ENCODE measurements at regions not wholly inside any gene's neighbourhood (a gene's known extent, or its start where the extent isn't known, plus 50 kb on each side); places are given as distances from the start of the nearest gene placed in this dataset.

- H3K27ac Mint-ChIP-seq: no peak overlapping the region
- no peak for ATAC-seq
- DNase-seq (ENCODE audit: low spot score in 2 of 2): no peak
- H3K9me3 Mint-ChIP-seq: no peaks in the 10 kb centered on the region
- no peaks in the 10 kb centered on the region for H3K36me3 Mint-ChIP-seq
Observed at GRCh38 chr18:78768656-78769501, 210.7 kb upstream of the SALL3 start.

GRCh38 chr18:78769502-78770105 lies 210.0 kb upstream of the SALL3 start:
- ATAC-seq: no peak

GRCh38 chr18:78770139-78770822 lies 209.3 kb upstream of the SALL3 start:
- H3K36me3 Mint-ChIP-seq: no peaks in the 10 kb centered on the region
- no peak for DNase-seq (ENCODE audit: low spot score in 2 of 2)
- no peak for ATAC-seq
- no peak overlapping the region for H3K27ac Mint-ChIP-seq
- H3K9me3 Mint-ChIP-seq: no peaks in the 10 kb centered on the region

More at GRCh38 chr18:78769502-78770105, 210.0 kb upstream of the SALL3 start:
- DNase-seq (ENCODE audit: low spot score in 2 of 2): no peak
- Mint-ChIP-seq H3K27ac (no peak overlapping the region), H3K9me3 (no peaks in the 10 kb centered on the region), H3K36me3 (no peaks in the 10 kb centered on the region)

GRCh38 chr18:78770823-78771139 lies 208.8 kb upstream of the SALL3 start:
- H3K36me3 Mint-ChIP-seq: no peaks in the 10 kb centered on the region
- ATAC-seq: no peak
- no peaks in the 10 kb centered on the region for H3K9me3 Mint-ChIP-seq

GRCh38 chr18:78771496-78772359 lies 207.9 kb upstream of the SALL3 start:
- DNase-seq (ENCODE audit: low spot score in 2 of 2) (no peak), ATAC-seq (no peak)
- Mint-ChIP-seq H3K36me3 (no peaks in the 10 kb centered on the region), H3K27ac (no peak overlapping the region), H3K9me3 (no peaks in the 10 kb centered on the region)

More at GRCh38 chr18:78770823-78771139, 208.8 kb upstream of the SALL3 start:
- no peak for DNase-seq (ENCODE audit: low spot score in 2 of 2)
- H3K27ac Mint-ChIP-seq: no peak overlapping the region

- ATAC-seq (no peak), DNase-seq (ENCODE audit: low spot score in 2 of 2) (no peak)
- Mint-ChIP-seq H3K9me3 (no peaks in the 10 kb centered on the region), H3K36me3 (no peaks in the 10 kb centered on the region), H3K27ac (no peak overlapping the region)
Observed at GRCh38 chr18:78772360-78773302, 207.0 kb upstream of the SALL3 start.

GRCh38 chr18:78773303-78773755 lies 206.3 kb upstream of the SALL3 start:
- Mint-ChIP-seq H3K27ac (no peak overlapping the region), H3K9me3 (no peaks in the 10 kb centered on the region), H3K36me3 (no peaks in the 10 kb centered on the region)
- ATAC-seq (no peak), DNase-seq (ENCODE audit: low spot score in 2 of 2) (no peak)

- DNase-seq (ENCODE audit: low spot score in 2 of 2): no peak
- no peak for ATAC-seq
- no peaks in the 10 kb centered on the region for H3K9me3 Mint-ChIP-seq
- H3K27ac Mint-ChIP-seq: no peak overlapping the region
- no peaks in the 10 kb centered on the region for H3K36me3 Mint-ChIP-seq
Observed at GRCh38 chr18:78773819-78774218, 205.8 kb upstream of the SALL3 start.

- no peak overlapping the region for H3K27ac Mint-ChIP-seq
- no peaks in the 10 kb centered on the region for H3K9me3 Mint-ChIP-seq
- DNase-seq (ENCODE audit: low spot score in 2 of 2) (no peak), ATAC-seq (no peak)
- no peaks in the 10 kb centered on the region for H3K36me3 Mint-ChIP-seq
Observed at GRCh38 chr18:78774741-78775141, 204.9 kb upstream of the SALL3 start.

GRCh38 chr18:78776151-78776550 lies 203.5 kb upstream of the SALL3 start:
- DNase-seq (ENCODE audit: low spot score in 2 of 2): no peak
- Mint-ChIP-seq H3K27ac (no peak overlapping the region), H3K9me3 (no peaks in the 10 kb centered on the region), H3K36me3 (no peaks in the 10 kb centered on the region)
- no peak for ATAC-seq

- DNase-seq (ENCODE audit: low spot score in 2 of 2): no peak
- no peak overlapping the region for H3K27ac Mint-ChIP-seq
- no peaks in the 10 kb centered on the region for H3K9me3 Mint-ChIP-seq
- ATAC-seq: no peak
- no peaks in the 10 kb centered on the region for H3K36me3 Mint-ChIP-seq
Observed at GRCh38 chr18:78776706-78777285, 202.8 kb upstream of the SALL3 start.

- ATAC-seq (no peak), DNase-seq (ENCODE audit: low spot score in 2 of 2) (peak in 1 of 2 donors; percentile 42)
- Mint-ChIP-seq H3K36me3 (no peaks in the 10 kb centered on the region), H3K9me3 (no peaks in the 10 kb centered on the region), H3K27ac (no peak overlapping the region)
Observed at GRCh38 chr18:78777992-78778391, 201.6 kb upstream of the SALL3 start.

- H3K36me3 Mint-ChIP-seq: no peaks in the 10 kb centered on the region
- no peaks in the 10 kb centered on the region for H3K9me3 Mint-ChIP-seq
- ATAC-seq (no peak), DNase-seq (ENCODE audit: low spot score in 2 of 2) (peak in 1 of 2 donors; percentile 20)
- no peak overlapping the region for H3K27ac Mint-ChIP-seq
Observed at GRCh38 chr18:78778651-78779050, 201.0 kb upstream of the SALL3 start.

- ATAC-seq (no peak), DNase-seq (ENCODE audit: low spot score in 2 of 2) (peak in 1 of 2 donors; percentile 25)
- no peak overlapping the region for H3K27ac Mint-ChIP-seq
- no peaks in the 10 kb centered on the region for H3K9me3 Mint-ChIP-seq
- no peaks in the 10 kb centered on the region for H3K36me3 Mint-ChIP-seq
Observed at GRCh38 chr18:78779996-78780718, 199.5 kb upstream of the SALL3 start.
